Stimulated activated effector memory CD8-positive, alpha-beta T cell treated with anti-CD3 and anti-CD28 coated beads, Interleukin-12 subunit alpha, Interleukin-12 subunit beta, amount 100 ng/mL, for 72 hours (primary cell): ENCODE measurements at regions not wholly inside any gene's neighbourhood (a gene's known extent, or its start where the extent isn't known, plus 50 kb on each side); places are given as distances from the start of the nearest gene placed in this dataset.

Experiments used
- ATAC-seq: fragments of 150-1000 bp; cut with Tn5 transposase; 2 replicates; pipeline ENCODE4 v1.10.0; 2021
- DNase-seq, 2 donors: peaks; one replicate each; pipeline ENCODE4 v3.0.0; 2021 to 2022; ENCODE audit warnings: low spot score in 2 of 2
- H3K27ac Mint-ChIP-seq: one replicate; pipeline ENCODE4 v1.8.0; 2022; ENCODE audit warnings: mild to moderate bottlenecking, mixed read lengths
- H3K36me3 Mint-ChIP-seq: one replicate; pipeline ENCODE4 v1.8.0; 2022; ENCODE audit warnings: mild to moderate bottlenecking, mixed read lengths
- H3K4me1 Mint-ChIP-seq: one replicate; pipeline ENCODE4 v1.8.0; 2022; ENCODE audit warnings: mixed read lengths
- H3K4me3 Mint-ChIP-seq: one replicate; pipeline ENCODE4 v1.8.0; 2022; ENCODE audit warnings: mild to moderate bottlenecking, mixed read lengths
- H3K9me3 Mint-ChIP-seq: one replicate; pipeline ENCODE4 v1.8.0; 2022; ENCODE audit warnings: mixed read lengths

DNA sequence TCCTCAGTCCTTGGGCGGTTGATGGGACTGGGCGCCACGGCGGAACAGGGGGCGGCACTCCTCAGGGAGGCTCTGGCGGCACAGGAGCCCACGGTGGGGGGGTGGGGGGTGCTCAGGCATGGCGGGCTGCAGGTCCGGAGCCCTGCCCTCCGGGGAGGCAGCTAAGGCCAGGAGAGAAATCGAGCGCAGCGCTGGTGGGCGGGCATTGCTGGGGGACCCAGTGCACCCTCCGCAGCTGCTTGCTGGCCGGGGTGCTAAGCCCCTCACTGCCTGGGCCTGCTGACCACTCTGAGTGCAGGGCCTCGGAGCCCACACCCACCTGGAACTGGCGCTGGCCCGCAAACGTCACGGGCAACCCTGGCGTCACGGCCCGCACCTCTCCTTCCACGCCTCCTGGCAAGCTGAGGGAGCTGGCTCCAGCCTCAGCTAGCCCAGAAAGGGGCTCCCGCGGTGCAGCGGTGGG lies 164.9 kb upstream of the AGA start:
- Mint-ChIP-seq H3K4me3 (no peak overlapping the region), H3K4me1 (no peaks in the 10 kb centered on the region), H3K27ac (no peak overlapping the region), H3K36me3 (no peaks in the 10 kb centered on the region), H3K9me3 (no peaks in the 10 kb centered on the region)
- DNase-seq (no peak), ATAC-seq (no peak)

DNA sequence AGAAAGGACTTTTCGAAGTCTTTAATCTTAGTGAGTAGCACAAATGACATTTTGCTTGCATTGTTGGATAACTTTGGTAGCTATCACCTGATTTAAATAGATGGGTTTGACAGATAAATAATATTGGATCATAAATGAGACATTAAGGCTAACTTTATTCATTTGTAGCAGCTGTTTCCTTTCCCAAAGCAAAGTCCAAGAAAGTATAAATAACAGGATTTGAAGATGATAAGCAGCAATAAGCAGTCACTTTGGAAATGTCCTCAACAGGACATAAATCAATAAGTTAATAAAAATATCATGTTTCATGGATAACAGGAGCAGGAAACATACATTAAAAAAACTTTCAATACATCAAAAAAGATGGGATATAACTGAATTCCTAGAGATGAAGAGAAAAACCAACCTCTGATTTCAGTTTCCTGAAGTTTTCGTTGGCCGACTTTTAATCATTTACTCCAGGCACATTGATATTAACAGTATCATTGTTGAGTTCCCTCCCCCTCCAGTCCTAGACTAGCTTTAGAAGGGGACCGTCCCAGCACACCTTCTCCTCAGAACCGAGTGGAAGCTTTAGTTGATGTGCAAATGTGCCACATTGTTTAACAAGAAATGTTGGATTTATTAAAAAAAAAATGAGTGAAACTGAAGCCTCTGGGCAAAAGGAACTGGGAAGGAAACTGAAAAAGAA lies 169.9 kb upstream of the AGA start:
- Mint-ChIP-seq H3K4me1 (no peaks in the 10 kb centered on the region), H3K27ac (no peak overlapping the region), H3K4me3 (no peak overlapping the region), H3K9me3 (no peaks in the 10 kb centered on the region), H3K36me3 (no peaks in the 10 kb centered on the region)
- DNase-seq (no peak), ATAC-seq (no peak)

DNA sequence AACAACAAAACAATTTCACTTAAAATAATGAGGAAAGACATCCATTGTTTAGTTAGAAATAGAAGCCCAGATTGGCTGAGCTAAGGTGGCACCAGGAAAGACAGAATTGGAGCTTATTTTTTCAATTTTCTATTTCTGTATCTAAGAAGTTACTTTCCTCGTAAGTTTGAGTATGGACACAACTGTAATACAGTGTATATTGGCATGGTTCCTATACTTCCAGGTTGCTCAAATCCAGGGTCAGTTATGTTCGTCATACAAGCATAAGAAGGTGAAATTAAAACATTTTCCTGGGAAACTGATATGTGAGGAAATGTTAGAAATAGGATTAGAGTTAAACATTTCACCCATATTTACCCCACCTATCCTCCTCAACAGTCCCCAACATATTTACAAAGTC lies 170.4 kb upstream of the AGA start:
- no peak for DNase-seq
- no peaks in the 10 kb centered on the region for H3K9me3 Mint-ChIP-seq
- no peak for ATAC-seq
- H3K27ac Mint-ChIP-seq, result no peak overlapping the region
- no peaks in the 10 kb centered on the region for H3K36me3 Mint-ChIP-seq
- H3K4me3 Mint-ChIP-seq, result no peak overlapping the region
- no peaks in the 10 kb centered on the region for H3K4me1 Mint-ChIP-seq

DNA sequence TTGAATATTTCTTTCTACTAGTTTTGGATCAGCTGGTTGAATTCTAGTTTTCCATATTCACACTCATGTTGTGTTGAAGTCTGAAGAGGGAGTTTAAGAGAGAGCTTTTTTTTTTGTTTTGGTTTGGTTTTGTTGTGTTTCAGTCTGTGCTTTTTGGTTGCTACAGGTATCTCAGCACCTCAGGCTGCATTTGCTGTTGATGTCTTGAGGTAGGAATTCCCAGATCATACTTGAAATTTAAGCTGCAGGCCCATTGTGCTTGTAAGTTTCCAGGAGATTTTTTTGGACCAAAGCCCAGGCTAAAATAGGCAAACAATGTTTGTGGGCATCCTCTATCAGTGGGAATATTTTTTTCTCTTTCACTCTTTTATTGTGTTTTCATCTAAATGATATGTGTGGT lies 190.2 kb upstream of the AGA start:
- H3K36me3 Mint-ChIP-seq, result no peaks in the 10 kb centered on the region
- ATAC-seq (no peak), DNase-seq (no peak)
- H3K4me1 Mint-ChIP-seq, result no peaks in the 10 kb centered on the region
- no peak overlapping the region for H3K4me3 Mint-ChIP-seq
- no peaks in the 10 kb centered on the region for H3K9me3 Mint-ChIP-seq
- H3K27ac Mint-ChIP-seq, result no peak overlapping the region

DNA sequence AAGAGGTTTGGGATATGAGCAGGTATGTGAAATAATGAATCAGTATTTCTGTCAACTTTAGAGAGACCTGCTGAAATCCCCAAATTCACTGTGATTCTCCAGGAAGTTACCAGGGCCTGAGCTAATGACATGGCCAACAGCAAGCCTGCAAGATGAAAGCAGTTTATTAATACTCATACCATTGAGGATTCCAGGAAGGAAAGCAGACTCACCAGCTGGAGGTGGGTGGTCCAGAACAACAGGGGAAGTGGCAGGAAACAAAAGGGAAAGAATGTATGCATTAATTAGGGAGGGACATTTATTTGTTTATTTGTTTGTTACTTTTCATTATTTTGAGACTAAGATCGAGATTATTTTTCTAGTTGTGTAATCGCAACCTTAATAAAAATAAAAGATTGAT lies 196.6 kb upstream of the AGA start:
- no peaks in the 10 kb centered on the region for H3K4me1 Mint-ChIP-seq
- no peak for DNase-seq
- no peaks in the 10 kb centered on the region for H3K9me3 Mint-ChIP-seq
- H3K36me3 Mint-ChIP-seq, result no peaks in the 10 kb centered on the region
- H3K27ac Mint-ChIP-seq, result no peak overlapping the region
- no peak overlapping the region for H3K4me3 Mint-ChIP-seq
- ATAC-seq, result no peak

DNA sequence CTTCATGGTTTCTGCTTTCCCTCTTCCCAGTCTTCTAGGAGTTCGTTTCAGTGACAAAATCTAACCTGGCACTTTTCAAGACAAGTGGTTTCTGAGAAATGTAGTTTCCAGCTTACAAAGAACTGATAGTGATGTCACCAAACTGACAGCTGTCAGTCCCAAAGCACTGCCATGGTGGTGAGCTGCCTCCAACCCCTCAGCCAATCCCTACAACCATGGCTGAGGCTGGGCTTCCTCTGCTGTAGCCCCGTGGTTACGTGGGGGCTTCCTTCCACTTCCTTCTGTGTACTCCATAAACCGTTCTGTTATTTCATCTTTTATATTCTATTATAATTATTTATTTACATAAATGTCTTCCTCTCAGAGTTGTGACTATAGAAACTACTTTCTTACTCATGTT lies 198.6 kb upstream of the AGA start:
- no peak for ATAC-seq
- DNase-seq, result no peak
- Mint-ChIP-seq H3K36me3 (no peaks in the 10 kb centered on the region), H3K9me3 (no peaks in the 10 kb centered on the region), H3K4me3 (no peak overlapping the region), H3K27ac (no peak overlapping the region), H3K4me1 (no peaks in the 10 kb centered on the region)

DNA sequence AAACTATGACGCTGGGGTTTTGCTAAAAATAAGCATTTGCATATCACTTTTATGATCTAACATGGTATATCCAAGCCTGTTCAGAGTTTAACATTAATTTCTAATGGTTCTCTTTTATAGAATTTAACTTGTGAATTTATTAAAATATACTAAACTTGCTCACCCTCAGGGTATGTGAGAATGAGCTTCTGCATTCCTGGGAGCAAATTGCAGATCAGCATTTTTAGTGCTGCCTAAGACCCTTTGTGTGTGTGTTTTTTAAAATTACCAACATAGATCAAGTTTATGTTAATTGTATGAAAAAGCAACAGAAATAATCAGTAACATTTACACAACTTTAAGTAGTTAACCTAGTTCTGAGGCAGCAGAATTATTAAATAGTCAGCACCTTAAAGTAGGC lies 218.0 kb upstream of the AGA start:
- H3K27ac Mint-ChIP-seq, result no peak overlapping the region
- ATAC-seq (no peak), DNase-seq (no peak)
- H3K9me3 Mint-ChIP-seq, result peaks cover 10% of the 10 kb centered on the region
- H3K36me3 Mint-ChIP-seq, result no peaks in the 10 kb centered on the region
- H3K4me3 Mint-ChIP-seq, result no peak overlapping the region
- H3K4me1 Mint-ChIP-seq, result no peaks in the 10 kb centered on the region

DNA sequence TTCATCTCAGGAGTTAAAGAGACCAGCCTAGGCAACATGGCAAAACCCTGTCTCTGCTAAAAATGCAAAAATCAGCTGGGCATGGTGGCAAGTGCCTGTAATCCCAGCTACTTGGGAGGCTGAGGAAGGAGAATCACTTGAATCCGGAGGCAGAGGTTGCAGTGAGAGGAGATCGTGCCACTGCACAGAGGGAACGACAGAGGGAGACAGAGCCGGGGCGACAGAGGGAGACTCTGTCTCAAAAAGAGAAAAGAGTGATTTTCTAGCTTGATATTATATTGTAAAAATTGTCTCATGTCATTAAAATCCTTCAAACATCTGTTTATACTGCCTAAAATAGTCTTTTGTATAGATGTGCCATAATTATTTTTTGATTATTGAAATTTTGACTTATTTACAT lies 225.4 kb upstream of the AGA start:
- ATAC-seq (no peak), DNase-seq (no peak)
- H3K36me3 Mint-ChIP-seq, result no peaks in the 10 kb centered on the region
- no peak overlapping the region for H3K27ac Mint-ChIP-seq
- no peaks in the 10 kb centered on the region for H3K4me1 Mint-ChIP-seq
- no peaks in the 10 kb centered on the region for H3K9me3 Mint-ChIP-seq
- no peak overlapping the region for H3K4me3 Mint-ChIP-seq

DNA sequence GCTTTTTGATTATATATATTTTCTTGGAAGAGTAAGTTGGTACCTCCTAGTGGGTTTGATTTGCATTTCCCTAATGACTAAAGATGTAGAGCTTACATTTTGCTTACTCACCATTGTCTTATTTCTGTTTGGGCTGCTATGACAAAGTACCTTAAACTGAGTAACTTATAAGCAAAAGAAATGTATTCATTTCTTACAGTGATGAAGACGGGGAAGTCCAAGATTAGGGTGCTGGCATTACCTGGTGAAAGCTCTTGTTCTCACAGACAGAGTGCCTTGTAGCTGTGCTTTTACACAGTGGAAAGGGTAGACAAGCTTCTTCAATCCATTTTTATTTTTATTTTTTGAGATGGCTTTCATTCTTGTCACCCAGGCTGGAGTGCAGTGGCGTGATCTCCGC lies 229.2 kb upstream of the AGA start:
- Mint-ChIP-seq H3K4me1 (no peaks in the 10 kb centered on the region), H3K36me3 (no peaks in the 10 kb centered on the region), H3K9me3 (peaks cover 3% of the 10 kb centered on the region), H3K4me3 (no peak overlapping the region), H3K27ac (no peak overlapping the region)
- ATAC-seq, result peak; percentile 43
- no peak for DNase-seq

DNA sequence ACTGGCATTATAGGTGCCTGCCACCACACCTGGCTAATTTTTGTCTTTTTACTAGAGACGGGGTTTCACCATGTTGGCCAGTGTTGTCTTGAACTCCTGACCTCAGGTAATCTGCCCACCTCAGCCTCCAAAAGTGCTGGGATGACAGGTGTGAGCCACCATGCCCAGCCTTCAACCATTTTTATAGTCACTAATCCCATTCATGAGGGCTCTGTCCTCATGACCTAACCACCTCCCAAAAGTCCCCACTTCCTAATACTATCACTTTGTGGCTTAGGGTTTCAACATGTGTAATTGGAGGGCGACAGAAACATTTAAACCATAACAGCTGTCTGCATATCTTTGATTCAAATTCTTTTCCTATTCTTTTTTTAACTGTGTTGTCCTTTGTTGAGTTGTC lies 229.6 kb upstream of the AGA start:
- no peak for ATAC-seq

DNA sequence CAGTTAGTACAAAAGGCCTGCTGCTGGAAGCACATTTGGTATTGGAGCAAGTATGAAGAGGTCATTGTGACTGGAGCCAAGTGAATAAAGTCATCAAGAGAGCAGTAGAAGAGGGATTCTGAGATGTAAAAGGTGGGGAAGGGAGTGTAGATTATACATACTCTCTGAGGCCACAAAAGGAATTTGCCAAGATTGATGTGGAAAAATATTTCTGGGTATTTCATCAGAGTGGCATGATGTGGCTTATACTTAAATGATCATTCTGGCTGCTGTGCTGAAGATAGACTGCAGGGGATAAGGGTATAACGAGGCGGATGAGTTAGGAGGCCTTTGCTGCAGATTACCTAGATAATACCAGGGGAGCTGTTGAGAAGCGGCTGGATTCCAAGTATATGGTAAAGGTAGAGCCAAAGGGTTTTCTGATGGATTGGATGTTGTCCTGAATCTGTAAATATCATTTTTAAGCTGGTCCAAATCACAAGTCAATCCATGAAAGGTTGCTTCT lies 231.8 kb upstream of the AGA start:
- ATAC-seq, result no peak
- H3K36me3 Mint-ChIP-seq, result no peaks in the 10 kb centered on the region

More for the DNA sequence above, 229.6 kb upstream of the AGA start:
- no peak overlapping the region for H3K4me3 Mint-ChIP-seq
- peaks cover 3% of the 10 kb centered on the region for H3K9me3 Mint-ChIP-seq
- no peak overlapping the region for H3K27ac Mint-ChIP-seq
- DNase-seq, result no peak
- no peaks in the 10 kb centered on the region for H3K36me3 Mint-ChIP-seq
- no peaks in the 10 kb centered on the region for H3K4me1 Mint-ChIP-seq

DNA sequence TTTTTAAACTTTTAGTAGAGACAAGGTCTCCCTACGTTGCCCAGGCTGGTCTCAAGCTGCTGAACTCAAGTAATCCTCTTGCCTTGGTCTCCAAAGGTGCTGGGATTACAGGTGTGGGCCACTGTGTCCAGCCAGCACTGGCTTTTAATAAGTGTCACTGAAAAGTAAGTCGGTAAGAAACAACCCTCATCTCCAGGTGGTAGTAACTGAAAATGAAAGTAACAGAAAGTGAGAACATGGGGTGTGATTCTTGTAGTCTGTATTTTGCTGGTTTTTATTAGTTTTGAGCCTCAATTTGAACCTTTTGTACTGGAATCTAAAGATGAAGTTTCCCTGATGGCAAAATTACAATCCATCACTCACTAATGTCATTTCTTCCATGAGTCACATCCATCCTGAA lies 238.1 kb upstream of the AGA start:
- ATAC-seq (no peak), DNase-seq (no peak)
- Mint-ChIP-seq H3K4me1 (no peaks in the 10 kb centered on the region), H3K27ac (no peak overlapping the region), H3K36me3 (no peaks in the 10 kb centered on the region), H3K9me3 (peaks cover 3% of the 10 kb centered on the region), H3K4me3 (no peak overlapping the region)

More for the DNA sequence above, 231.8 kb upstream of the AGA start:
- no peak for DNase-seq
- Mint-ChIP-seq H3K27ac (no peak overlapping the region), H3K4me3 (no peak overlapping the region), H3K4me1 (no peaks in the 10 kb centered on the region), H3K9me3 (peaks cover 6% of the 10 kb centered on the region)

DNA sequence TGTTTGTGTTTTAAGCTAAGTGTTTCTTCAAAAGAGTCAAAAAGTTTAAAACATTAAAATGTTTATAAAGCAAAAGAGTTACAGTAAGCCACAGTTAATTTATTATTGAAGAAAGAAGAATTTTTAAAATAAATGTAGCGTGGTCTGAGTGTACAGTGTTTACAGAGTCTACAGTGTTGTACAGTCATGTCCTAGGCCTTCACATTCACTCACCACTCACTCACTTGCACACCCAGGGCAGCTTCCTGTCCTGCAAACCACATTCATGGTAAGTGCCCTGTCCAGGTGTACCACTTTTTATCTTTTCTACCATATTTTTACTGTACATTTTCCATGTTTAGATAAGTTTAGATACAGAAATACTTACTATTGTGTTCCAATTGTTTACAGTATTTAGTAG lies 239.7 kb upstream of the AGA start:
- Mint-ChIP-seq H3K9me3 (peaks cover 3% of the 10 kb centered on the region), H3K27ac (no peak overlapping the region), H3K4me1 (no peaks in the 10 kb centered on the region), H3K36me3 (no peaks in the 10 kb centered on the region), H3K4me3 (no peak overlapping the region)
- DNase-seq, result no peak
- ATAC-seq, result no peak

DNA sequence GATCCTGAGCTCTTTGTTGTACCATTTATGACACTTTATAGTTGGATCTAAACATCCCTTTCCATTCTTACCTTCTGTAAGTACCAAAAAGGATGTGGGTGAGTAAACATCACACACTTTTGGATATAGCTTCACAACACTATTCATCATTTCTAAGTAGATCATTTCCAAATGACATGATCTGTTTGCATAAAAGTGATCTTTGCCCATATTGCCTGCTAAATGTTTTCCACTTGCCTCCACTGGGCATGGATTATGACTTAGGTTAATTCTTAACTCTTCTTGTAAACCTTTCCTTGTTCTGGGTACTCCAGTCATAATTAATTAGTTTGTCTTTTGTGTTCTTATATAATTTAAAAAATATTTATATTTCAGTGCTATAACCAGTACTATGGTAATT lies 244.9 kb upstream of the AGA start:
- Mint-ChIP-seq H3K27ac (no peak overlapping the region), H3K36me3 (no peaks in the 10 kb centered on the region), H3K4me1 (no peaks in the 10 kb centered on the region), H3K9me3 (no peaks in the 10 kb centered on the region), H3K4me3 (no peak overlapping the region)
- DNase-seq (no peak), ATAC-seq (no peak)

DNA sequence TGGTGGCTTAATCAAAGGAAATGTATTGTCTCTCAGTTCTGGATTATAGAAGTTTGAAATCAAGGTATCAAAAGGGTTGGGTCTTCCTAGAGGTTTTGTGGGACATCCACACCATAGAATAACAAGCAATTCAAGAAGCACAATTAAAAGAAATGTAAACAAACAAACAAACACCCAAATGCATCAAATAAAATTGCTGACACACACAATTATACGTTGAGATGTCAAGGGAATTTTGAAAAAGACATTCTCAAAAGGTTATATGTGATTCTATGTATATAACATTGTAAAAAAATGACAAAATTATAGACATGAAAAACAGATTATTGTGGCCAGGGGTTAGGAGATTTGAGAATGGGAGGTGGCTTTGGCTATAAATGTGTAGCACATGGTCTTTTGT lies 250.7 kb upstream of the AGA start:
- no peak for DNase-seq
- Mint-ChIP-seq H3K36me3 (no peaks in the 10 kb centered on the region), H3K4me1 (no peaks in the 10 kb centered on the region), H3K27ac (no peak overlapping the region), H3K9me3 (no peaks in the 10 kb centered on the region), H3K4me3 (no peak overlapping the region)
- no peak for ATAC-seq

DNA sequence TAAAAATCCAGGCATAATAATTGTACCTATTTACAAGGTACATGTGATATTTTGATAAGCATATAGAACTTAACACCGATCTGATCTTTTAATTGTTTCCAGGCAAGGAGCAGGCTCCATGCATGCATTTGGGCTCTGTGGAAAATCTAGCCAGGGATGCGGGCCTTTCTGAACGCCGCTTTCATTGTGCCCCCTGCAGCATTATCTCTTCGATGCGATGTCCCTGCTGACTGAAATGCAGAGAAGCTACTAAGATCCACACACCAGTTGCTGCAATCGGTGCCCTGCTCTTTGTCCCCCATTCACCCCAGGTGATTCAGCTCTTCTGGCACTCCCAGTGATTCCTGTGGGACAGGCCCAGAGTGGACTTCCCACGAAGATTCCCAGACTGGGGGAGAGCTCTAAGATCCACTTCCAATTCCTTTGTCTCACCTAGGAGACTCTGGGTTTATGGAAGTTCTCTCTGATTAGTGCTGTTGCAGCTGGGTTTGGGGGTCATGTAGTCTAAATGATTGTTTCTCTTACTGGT lies 254.3 kb upstream of the AGA start:
- ATAC-seq (no peak), DNase-seq (no peak)
- no peaks in the 10 kb centered on the region for H3K9me3 Mint-ChIP-seq
- no peaks in the 10 kb centered on the region for H3K36me3 Mint-ChIP-seq
- no peaks in the 10 kb centered on the region for H3K4me1 Mint-ChIP-seq
- H3K27ac Mint-ChIP-seq, result no peak overlapping the region
- H3K4me3 Mint-ChIP-seq, result no peak overlapping the region
